ENCODE measurements at regions not wholly inside any gene's neighbourhood (a gene's known extent, or its start where the extent isn't known, plus 50 kb on each side); places are given as distances from the start of the nearest gene placed in this dataset.

DNA sequence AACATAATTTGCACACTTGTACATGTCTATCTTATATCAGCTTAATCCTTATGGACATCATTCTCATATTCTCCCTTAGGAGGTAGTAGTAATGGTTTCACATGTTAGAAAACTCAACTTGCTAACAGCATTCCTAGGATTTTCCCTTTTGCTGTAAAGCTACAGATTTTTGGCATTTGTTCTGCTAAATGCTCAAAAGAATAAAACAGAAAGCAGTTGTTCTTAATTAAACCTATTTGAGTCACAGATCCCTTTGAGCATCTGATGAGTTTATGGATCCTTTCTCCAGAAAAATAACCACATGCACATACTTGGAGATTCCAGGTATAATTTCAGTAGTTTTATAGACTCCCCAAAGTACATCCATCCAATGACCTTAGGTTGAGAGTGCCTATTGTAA, 122.9 kb upstream of the BET1 start:
- TF ChIP-seq CTCF (IDR thresholded peaks at IDR 0.05; ENCODE audit: control insufficient read depth, extremely low read depth, insufficient read depth): no peak
- H3K4me3 ChIP-seq (ENCODE audit: low read depth, low read length): no peak overlapping the region
- no peak for DNase-seq (ENCODE audit: low read depth)

DNA sequence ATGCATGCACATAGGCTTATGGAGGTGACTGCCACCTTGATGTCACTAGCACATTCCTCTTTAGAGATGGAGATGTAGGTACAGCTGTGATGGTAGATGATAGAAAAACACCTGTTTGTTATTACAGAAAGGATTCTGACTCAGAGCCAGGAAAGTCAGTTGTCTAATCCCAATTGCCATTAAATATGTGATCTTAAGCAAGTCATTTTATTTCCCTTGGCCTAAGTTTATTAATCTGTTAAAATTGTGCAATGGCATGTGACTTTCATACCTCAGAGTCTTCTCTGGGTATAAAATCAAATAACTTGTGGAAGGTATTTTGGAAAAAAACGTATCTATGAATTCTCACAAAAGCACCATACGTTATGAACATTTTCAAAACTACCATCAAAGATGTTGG, 123.9 kb upstream of the BET1 start:
- TF ChIP-seq CTCF (IDR thresholded peaks at IDR 0.05; ENCODE audit: control insufficient read depth, extremely low read depth, insufficient read depth): no peak
- H3K4me3 ChIP-seq (ENCODE audit: low read depth, low read length): no peak overlapping the region
- no peak for DNase-seq (ENCODE audit: low read depth)

DNA sequence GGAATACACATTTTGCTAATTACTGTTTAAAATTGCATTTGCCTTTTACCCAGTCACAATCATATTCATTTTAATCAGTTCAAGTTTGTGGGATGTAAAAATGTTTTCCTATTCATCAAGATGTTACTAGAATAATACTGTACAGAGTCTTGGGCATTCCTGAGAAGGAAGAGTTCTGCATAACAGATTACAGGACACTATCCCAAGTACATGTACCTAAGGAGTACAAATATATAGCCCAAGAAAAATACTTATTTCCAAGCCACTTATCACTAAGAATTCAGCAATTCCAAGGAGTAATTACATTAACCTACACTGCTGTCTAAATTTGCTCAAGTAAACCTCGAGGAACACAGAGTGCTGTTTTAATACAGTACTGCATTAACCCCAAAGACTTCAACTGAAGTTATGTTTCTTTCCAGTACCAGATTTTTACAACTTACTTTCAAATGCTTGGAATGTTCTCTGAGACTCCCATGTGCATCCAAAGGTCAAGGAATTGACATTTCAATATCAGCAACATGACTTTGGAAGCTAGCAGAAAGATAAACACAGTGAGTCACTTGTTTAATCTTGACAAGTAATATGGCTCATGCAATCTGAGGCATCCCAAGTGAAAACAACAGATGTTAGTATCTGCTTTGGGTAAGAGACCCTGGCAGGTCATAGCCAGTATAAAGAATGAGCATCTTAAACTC, 125.4 kb upstream of the BET1 start:
- no peak for DNase-seq (ENCODE audit: low read depth)
- no peak overlapping the region for H3K4me3 ChIP-seq (ENCODE audit: low read depth, low read length)
- TF ChIP-seq CTCF (IDR thresholded peaks at IDR 0.05; ENCODE audit: control insufficient read depth, extremely low read depth, insufficient read depth): no peak

DNA sequence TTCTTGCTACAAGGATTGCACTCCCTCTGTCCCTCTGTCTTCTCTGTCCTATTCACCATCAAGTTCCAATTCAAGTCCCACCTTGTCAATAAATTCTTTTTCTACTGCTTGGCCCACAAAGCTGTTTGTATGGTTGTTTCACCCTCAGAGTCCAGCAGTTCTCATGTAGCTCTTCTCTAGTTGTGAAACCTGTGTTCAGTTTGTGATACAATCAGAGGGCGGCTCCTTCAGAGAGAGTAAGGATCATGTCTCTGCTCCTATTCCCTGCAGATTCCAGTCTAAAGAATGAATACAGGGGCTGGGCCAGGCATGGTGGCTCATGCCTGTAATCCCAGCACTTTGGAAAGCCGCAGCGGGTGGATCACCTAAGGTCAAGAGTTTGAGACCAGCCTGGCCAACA, 126.6 kb upstream of the BET1 start:
- no peak for DNase-seq (ENCODE audit: low read depth)
- no peak overlapping the region for H3K4me3 ChIP-seq (ENCODE audit: low read depth, low read length)
- no peak for TF ChIP-seq CTCF (IDR thresholded peaks at IDR 0.05; ENCODE audit: control insufficient read depth, extremely low read depth, insufficient read depth)

- no peak for DNase-seq (ENCODE audit: low read depth)
- no peak for TF ChIP-seq CTCF (IDR thresholded peaks at IDR 0.05; ENCODE audit: control insufficient read depth, extremely low read depth, insufficient read depth)
- H3K4me3 ChIP-seq (ENCODE audit: low read depth, low read length): no peak overlapping the region
These were observed 129.3 kb upstream of the BET1 start for GRCh38 chr7:94133460-94133859.

GRCh38 chr7:94135180-94135579, 131.0 kb upstream of the BET1 start:
- DNase-seq (ENCODE audit: low read depth): no peak
- no peak overlapping the region for H3K4me3 ChIP-seq (ENCODE audit: low read depth, low read length)
- TF ChIP-seq CTCF (IDR thresholded peaks at IDR 0.05; ENCODE audit: control insufficient read depth, extremely low read depth, insufficient read depth): no peak

- no peak for DNase-seq (ENCODE audit: low read depth)
- no peak overlapping the region for H3K4me3 ChIP-seq (ENCODE audit: low read depth, low read length)
- TF ChIP-seq CTCF (IDR thresholded peaks at IDR 0.05; ENCODE audit: control insufficient read depth, extremely low read depth, insufficient read depth): no peak
These were observed 138.1 kb upstream of the BET1 start for GRCh38 chr7:94142281-94142680.

All from LNCaP clone FGC (cell line).